Skin of body (tissue), 1 donor: ENCODE measurements at regions not wholly inside any gene's neighbourhood (a gene's known extent, or its start where the extent isn't known, plus 50 kb on each side); places are given as distances from the start of the nearest gene placed in this dataset.
"Not testable (repeated sequence)": the region's sequence is repeated elsewhere in the genome, so short reads cannot be mapped to it uniquely, and the experiment has no call there.

Source experiments
- DNase-seq: peaks from one replicate; lab custom pipeline; 2025; lab: John Stamatoyannopoulos, UW

DNA sequence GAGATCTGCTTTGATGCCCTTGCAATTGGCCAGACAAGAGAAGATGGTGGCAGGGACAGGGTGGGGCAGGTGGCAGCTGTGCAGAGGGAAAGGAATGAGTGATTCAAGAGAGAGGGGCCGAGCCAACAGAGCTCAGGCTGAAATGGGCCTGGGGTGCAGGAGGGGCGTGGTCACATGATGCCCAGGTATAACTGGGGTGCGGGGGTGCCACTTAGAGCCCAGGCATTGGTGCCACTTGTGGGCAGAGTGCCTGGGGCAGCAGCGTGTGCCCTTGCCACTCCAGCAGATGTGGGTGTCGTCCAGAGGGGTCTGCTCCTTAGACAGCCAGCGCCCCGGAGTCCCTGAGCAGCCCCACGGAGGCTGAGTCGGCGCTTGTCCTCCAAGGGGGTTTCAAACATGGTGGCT is 88.7 kb downstream of the PLXNA1 start:
- no peak for DNase-seq

DNA sequence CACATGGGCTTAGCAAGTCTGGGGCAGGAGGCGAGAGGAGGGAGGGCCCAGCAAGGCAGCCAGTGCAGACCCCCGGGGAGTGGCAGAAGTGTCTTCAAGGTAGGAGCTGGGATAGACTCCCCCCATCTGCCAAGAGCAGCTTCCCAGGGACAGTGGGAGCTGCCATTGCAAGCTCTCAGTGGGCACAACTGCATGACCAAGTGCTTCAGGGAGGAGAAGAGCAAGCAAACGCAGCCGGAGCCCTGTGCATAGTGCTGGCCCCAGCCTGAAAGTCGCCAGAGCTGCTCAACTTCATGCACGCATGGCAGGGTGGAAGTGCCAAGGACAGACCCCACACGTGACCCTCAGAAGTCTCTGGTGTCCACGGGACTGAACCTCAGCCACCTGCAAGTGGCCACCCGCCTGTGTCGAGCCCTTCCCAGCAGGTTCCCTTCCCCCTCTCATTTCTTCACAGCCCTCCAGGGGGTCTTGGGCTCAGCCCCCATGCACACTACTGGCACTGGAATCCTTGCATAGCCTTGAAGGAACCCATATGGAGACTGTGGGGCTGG is 89.4 kb downstream of the PLXNA1 start:
- DNase-seq = no peak

DNA sequence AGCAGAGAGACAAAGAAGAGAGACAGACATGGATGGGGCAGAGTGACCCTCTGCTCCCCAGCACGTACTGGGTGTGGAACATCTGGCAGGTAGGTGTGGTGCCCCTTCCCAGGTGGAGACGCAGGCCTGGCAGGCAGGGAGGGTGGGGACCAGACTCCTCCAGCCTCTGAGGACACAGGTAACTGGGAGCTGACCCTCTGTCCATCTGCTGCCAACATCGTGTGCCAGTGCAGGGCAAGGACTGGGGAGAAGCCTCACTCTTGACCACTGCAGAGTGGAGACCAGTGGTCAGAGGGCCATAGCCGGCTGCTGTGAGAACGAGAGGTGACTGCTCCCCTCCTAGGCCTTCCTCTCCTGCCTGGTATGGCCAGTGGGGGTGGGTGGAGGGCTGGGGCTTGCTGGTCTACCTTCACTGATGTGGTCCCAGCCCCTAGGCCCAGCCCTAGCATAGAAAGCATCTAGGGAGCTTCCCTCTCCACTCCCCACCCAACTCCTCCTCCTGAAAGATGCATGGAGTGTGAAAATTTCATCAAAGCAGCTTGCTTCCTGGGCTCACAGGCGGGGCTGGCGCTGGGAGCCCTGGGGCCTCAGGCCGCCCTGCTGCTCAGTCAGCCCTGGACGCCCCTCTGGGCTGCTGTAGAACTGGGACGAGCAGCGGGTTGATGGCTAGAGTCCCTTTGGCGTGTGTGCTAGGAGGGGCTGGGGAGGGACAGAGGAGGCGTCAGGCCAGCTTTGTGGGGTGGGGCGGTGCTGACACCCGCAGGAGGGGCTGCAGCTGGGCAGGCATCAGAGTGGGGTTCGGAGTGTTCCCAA is 90.3 kb downstream of the PLXNA1 start:
- no peak for DNase-seq

DNA sequence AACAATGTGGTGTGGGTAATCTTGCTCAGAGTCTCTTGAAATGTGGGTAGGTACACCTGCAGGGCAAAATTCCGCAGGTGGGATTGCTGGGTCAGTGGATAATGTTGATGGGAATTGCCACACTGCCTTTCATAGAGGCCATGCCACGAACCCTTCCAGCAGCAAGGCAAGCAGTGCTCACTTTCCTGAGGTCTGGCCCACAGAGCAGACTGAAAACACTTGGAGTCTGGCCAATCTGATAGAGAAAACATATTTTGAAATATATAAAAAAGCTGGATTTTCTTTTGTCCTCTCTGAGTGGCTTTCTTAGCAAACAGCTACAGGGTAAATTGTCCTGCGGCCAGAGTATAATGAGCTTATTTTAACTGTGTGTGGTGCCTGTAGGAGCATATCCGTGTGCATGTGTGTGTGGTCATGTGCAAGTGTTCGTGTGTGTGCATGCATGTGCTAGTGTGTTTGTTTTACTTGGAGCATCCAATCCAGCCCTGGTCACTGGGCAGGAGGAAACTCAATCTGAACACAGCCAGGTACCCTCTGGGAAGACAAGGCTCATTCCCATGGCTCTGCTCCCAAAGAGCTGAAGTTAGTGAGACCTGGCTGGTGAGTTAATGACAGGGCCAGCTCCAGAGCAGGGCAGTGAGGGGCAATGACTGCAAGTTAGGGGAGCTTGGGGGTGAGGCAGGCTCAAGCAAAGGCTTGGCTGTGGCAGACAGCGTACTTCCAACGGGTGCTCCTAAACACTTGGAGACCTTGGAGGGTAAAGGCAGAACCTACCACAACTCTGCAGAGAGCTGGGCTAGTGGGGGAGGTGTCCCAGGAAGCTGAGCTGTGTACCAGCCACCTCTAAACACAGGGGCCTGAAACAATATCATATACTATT is 91.3 kb downstream of the PLXNA1 start:
- peak; percentile 44 for DNase-seq

DNA sequence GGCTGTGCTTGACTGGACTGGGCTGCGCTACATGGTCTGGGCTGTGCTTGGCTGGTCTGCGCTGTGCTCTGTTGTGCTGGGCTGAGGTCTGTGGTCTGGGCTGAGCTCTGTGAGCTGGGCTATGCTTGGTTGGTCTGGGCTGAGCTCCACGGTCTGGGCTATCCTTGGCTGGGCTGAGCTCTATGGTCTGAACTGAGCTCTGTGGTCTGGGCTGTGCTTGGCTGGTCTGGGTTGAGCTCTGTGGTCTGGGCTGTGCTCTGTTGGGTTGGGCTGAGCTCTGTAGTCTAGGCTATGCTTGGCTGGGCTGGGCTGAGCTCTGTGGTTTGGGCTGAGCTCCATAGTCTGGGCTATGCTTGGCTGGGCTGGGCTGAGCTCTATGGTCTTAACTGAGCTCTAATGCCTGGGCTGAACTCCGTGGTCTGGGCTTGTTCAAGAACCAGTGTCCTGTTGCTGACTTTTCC is 92.0 kb downstream of the PLXNA1 start:
- DNase-seq = peak; percentile 67

DNA sequence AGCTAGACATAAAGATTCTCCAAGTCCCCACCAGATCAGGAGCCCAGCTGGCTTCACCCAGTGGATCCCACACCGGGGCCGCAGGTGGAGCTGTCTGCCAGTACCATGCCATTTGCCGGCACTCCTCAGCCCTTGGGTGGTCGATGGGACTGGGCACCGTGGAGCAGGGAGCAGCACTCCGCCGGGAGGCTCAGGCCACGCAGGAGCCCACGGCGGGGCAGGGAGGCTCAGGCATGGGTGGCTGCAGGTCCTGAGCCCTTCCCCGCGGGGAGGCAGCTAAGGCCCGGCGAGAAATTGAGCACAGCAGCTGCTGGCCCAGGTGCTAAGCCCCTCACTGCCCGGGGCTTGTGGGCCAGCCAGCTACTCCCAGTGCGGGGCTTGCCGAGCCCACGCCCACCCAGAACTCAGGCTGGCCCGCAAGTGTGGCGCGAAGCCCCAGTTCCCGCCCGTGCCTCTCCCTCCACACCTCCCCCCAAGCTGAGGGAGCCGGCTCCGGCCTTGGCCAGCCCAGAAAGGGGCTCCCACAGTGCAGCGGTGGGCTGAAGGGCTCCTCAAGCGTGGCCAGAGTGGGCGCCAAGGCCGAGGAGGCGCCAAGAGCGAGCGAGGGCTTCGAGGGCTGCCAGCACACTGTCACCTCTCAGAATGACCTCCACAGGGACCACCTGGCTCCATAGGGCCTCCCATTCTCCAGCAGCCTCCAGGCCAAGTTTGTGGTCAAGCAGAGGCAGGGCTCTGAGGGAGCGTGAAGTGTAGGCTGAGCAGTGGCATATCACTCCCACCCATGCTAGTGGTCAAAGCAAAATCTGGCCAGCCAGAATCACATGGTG is 93.5 kb downstream of the PLXNA1 start:
- DNase-seq = not testable (repeated sequence)

DNA sequence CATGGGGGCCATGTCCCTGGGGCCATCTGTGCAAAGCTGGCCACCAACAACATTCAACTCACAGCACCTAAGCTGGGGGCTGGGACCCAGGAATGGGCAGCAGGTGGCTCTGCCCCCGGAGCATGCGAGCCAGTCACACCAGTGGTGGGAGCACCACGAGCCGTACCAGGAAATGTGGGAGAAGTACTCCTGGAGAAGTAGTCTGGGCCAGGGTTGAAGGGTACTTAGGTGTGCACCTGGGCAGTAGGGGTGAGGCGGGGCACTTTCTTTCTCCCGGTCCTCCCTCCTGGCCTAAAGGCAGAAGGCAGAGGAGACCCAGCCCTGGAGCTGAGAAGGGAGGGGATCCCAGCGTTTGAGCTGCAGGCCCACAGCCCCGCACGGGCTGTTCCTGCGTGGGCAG is 94.2 kb downstream of the PLXNA1 start:
- no peak for DNase-seq

DNA sequence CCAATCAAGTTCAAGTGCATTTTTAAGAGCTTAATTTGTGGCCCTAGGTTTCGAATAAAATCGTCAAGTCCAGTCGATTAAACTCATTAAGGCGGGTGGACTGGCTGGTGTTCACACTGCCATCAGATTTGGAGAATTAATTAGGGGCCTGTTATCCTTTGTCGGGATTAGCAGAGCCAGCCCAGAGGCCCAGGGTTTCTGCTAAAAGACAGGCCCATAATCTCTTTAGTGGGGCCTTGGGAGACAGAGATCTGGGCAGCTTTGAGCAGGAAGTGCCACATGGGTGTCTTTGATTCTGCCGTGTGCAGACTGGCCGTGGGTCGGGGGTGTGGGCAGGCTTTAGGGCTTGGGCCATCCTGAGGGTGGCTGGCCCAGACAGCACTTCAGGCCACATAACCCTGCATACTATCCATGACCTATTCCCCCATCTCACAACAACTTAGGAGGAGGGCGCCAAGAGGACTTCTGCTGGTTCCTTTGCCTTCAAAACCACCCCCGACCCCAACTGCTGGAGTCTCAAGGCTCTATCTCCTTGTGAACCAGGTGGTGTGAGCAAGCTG is 94.7 kb downstream of the PLXNA1 start:
- DNase-seq = no peak

DNA sequence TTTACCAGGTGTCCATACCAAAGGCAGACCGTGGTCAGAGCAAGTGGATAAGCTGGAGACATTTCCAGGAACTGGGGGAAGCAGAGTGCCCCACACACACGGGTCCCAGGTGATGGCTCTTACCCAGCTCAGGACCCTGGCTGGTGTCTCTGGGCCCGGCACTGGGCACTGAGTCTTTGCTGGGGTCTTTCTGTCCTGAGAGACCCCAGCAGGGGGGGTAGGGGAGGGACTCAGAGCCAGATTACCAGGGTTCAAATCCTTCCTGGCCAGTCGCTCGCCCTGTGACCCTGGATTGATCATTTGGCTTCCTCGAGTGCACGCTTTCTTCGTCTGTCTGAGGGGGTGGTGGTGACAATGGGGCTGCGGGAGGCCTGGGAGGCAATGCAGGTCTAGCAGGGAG is 95.7 kb downstream of the PLXNA1 start:
- DNase-seq = no peak

DNA sequence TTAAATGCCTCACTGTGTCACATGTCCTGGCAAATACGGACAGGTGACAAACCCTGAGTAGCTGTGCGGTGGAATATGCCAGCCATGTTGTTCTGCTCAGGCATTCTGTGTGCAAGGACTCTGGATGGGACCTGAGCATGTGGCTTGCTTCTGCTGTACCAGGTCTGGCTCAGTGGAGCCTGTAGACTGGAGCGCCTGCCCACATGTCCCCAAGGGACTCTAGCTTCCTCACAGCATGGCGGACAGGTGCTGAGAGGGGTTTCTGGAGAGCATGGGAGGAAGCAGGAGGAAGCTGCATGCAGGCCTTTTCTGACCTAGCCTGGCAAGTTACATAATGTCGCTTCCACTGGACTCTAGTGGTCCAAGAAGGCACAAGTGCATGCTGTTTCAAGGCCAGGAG is 96.3 kb downstream of the PLXNA1 start:
- no peak for DNase-seq

DNA sequence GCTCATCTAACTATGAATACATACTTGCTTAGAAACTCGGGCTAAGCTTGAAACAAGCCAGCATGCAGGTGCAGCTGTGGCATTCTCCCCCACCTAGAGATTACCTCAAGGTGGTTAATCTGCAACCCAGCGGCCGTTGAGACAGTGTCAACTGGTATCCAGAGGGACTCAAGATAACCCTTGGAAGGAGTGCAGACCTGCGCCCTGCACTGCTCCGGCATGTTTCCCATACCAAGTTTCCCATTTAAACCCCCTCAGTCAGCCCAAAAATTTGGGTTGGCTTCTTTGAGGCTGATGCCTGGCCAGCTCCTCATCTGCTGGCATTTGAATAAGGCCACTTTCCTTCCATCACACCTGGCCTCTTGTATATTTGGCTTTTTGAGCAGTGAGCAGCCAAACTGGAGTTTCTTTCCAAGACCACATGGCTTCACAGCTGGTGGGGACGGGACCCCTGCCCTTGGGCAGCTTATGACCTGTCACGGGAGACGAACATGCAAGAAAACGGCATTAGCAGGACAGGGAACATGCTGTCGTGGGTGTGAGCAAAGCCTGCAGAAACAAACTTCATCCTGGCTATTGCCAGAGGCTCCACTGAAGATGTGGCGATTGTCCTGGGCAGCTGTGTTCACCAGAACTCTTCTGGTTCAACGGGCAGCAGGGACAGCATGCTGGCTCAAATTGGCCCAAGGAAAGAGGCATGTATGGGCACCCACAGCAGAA is 98.2 kb downstream of the PLXNA1 start:
- DNase-seq = no peak

DNA sequence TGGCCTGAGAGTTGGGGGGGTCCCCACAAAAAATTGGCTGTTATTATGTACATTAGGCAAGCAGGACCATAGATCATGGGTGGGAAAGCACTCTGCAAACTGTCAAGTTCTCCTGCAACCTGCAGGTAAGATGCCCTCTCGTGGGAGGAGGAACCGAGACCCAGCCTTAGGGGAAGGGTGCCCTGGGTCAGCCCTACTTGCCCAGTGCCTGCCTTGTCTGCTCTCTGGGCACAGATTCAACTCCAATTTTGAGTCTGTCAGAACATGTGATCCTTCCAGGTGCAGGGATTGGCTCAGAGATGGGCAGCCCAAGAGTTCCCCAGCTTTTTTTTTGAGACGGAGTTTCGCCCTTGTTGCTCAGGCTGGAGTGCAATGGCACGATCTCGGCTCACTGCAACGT is 99.2 kb downstream of the PLXNA1 start:
- no peak for DNase-seq

DNA sequence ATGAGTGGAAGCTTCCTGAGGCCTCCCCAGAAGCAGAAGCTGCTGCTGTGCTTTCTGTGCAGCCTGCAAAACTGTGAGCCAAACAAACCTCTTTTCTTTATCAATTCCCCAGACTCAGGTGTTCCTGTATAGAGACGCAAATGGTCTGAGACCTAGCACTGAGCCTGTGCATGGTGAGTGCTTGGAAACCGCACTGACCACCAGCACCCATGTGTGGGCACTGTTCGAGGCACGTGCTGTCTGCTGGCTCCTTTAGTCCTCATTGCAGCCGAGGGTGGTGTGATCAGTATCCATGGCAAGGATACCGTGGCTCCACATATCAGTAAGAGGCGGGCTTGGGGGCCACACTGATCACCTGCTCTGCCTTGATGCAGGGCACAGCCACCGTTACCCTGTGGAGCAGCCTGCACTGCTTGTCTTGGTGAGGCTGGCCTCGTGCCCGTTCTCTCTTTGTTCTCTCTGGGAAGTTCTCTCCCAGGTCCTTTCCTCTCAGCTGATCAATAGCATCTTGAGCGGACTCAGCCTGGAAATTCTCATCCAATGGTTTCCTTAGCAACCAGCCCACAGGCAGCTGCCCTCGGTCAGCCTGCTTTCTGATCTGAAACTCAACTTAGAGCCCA is 101.0 kb downstream of the PLXNA1 start:
- no peak for DNase-seq

DNA sequence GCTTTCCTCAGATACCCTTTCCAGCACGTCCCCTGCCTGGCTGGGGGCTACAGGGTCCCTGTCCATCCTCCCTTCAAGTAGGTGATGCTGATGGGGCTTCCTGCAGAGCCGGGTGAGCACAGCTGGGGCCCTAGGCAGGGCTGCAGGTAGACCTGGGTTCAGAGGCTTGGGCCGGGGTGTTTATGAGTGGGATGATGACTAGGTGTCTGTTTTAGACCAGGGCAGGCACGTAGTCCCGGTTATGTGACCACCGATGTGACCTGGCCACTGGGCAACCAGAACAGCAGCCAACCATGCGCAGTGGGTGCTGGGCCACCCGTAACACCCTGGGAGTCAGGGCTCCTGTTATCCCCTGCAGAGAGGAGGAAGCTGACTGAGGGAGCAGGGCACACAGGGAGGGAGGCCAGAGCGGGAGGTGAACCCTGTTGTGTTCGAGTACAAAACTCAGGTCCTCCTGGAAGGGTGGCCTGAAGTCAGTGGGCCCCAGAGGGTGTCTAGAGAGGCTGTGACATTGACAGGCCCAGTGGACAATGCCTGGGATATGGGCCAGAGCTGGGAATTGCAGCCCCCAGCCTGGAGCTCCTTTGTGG is 101.6 kb downstream of the PLXNA1 start:
- DNase-seq = no peak

DNA sequence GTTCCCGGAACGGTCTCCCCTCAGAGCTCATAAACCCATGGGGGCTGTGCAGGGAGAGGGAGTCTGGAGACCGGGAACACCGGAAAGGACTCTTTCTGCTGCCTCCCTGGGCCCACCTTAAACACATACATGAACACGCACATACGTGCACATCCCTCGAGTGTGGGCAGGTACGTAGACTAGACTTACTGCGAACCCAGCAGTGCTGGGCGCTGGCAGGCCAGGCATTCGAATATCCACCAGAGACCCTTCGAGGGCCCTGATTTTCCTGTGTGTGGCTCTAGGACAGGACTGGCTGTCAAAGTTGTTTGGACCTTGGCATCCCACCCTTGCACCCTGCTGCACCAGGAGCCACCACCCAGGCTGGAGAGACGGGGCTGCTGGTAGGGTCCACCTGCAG is 102.7 kb downstream of the PLXNA1 start:
- no peak for DNase-seq

DNA sequence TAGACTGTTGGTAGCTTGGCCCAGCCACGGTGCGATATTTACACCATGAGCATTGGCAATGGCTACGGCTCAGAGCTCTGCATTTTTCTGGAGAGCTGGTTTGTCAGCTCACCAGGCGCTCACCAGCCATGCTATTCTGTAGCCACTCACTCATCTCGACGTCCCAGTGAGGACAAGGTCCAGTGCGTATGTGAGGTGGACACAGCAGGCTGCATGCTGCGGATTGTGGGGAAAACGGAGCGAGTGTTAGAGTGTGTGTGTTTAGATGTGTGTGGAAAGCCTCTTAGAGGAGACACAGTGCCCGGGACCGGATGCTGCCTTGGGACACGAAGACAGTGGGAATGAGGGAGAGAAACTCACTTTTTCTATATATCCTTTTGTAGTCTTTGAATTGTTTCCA is 103.7 kb downstream of the PLXNA1 start:
- DNase-seq = not testable (repeated sequence)

DNA sequence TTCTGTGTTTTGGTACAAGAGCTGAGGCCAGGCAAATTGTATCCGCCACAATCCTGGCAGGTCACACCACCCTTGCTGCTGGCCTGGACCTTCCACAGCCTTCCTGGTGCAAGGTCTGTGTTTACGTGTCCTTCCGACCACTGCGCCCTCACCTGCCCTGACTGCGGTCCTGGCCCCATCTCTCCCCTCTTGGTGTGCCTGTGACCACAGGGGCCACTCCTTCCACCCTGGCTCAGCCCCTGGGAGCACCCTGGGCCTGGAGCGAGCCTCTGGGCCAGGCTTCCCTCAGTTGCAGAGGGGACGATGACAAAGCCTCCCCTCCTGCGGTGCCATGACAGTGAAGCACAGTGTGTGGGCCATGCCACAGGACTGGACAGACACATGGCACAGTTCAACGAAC is 104.5 kb downstream of the PLXNA1 start:
- no peak for DNase-seq

DNA sequence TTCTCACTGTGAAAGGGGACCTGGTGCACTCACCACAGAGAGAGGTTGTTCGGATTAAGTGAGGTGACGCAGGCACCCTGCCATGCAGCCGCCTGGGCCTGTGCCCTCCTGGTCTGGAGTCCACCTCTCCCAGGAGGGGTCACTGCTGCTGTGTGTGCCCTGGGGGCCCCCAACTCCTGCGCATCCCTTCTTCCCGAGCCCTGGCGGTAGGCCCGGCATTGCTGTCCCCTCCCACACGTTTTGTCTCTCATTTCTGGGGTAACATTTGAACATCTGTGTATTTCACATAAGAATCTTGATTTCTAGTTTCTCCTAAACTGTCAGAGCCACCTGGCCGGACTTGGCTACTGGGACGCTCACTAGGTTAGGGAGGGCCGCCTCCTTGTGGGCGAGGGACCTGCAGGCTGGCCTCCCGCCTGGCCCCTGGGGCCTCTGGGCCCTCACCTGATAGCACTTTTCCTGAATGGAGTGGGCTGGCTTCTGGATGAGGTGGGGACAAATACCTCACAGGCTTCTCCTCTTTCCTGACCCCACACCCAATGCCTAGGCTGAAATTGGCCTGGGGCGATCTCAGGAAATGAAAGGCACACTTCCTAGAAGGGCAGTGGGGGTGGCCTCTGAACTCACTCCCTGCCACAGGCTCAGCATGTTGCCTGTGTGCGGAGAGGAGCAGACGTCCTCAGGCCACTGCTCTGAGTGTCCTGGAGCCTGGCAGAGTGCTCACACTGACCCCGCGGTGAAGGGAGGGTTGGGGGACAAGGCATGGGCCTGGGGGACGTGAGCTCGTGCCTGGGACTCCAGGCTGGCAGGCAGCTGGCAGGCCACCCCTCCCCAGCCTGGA is 104.2 kb upstream of the PRR23E start:
- DNase-seq = no peak
